ENCODE measurements at regions not wholly inside any gene's neighbourhood (a gene's known extent, or its start where the extent isn't known, plus 50 kb on each side); places are given as distances from the start of the nearest gene placed in this dataset.

GRCh38 chr12:13435235-13435933 lies 238.9 kb downstream of the EMP1 start:
- TF ChIP-seq ARNT (IDR thresholded peaks at IDR 0.05) (no peak), SP1 (IDR thresholded peaks at IDR 0.05) (no peak), CTBP1 (IDR thresholded peaks at IDR 0.05; ENCODE audit: borderline replicate concordance) (no peak), FOXK2 (IDR thresholded peaks at IDR 0.05) (no peak), FOXM1 (IDR thresholded peaks at IDR 0.05; ENCODE audit: borderline replicate concordance) (no peak)

All from HEK293T (cell line).